A549 (cell line): ENCODE measurements at regions not wholly inside any gene's neighbourhood (a gene's known extent, or its start where the extent isn't known, plus 50 kb on each side); places are given as distances from the start of the nearest gene placed in this dataset.
A peak's percentile ranks its signal among the peaks of the same experiment; 100 is the strongest.

Experiments
- ATAC-seq, 2 experiments: fragments of 200-7000 bp in 1 of 2; fragments of >200 bp in 1 of 2; cut with Nextera tagmentation in 1 of 2; cut with Tn5 transposase in 1 of 2; 3 replicates each; pipeline versions ENCODE4 v1.8.0 to v1.9.1; 2018 to 2020; ENCODE audit warnings: mild to moderate bottlenecking in 1 of 2, moderate library complexity in 1 of 2
- CTCF ChIA-PET: fragments of 300-600 bp; sonication (Branson Sonifier 250); formaldehyde crosslinking; extraction: SDS; loops from one replicate; lab custom pipeline; 2021; ENCODE audit warnings: antibody characterized with exemption, inconsistent platforms; lab: Yijun Ruan, JAX
- POLR2A ChIA-PET: fragments of 350-600 bp; formaldehyde crosslinking; extraction: SDS; loops from one replicate; lab custom pipeline; 2021; ENCODE audit warnings: antibody characterized with exemption, inconsistent platforms; lab: Yijun Ruan, JAX
- DNase-seq, 2 experiments: peaks; one replicate each; pipeline versions ENCODE4 v3.0.0 to v3.0.0-alpha.2; 2011 to 2016; ENCODE audit warnings: low read depth in 1 of 2, low spot score in 1 of 2
- FAIRE-seq: peaks from 2 replicates; lab custom pipeline; 2011; peaks lifted over from hg19 to GRCh38; lab: Jason Lieb, UNC
- H3K27ac ChIP-seq, 2 experiments: fragments of >200 bp; sonication (Bioruptor Twin); formaldehyde crosslinking; 3 replicates each; pipeline ENCODE4 v1.5.1; 2016 to 2017
- H3K4me1 ChIP-seq: fragments of >200 bp; sonication (Bioruptor Twin); formaldehyde crosslinking; 3 replicates; pipeline ENCODE4 v1.6.1; 2016
- H3K4me2 ChIP-seq: fragments of >200 bp; sonication (Bioruptor Twin); formaldehyde crosslinking; 3 replicates; pipeline ENCODE4 v1.6.1; 2016
- H3K4me3 ChIP-seq: fragments of >200 bp; sonication (Bioruptor Twin); formaldehyde crosslinking; 3 replicates; pipeline ENCODE4 v1.5.1; 2016
- H3K9me3 ChIP-seq: fragments of >200 bp; sonication (Bioruptor Twin); formaldehyde crosslinking; 3 replicates; pipeline ENCODE4 v1.6.1; 2016
- ATOH8 ChIP-seq: fragments of 250-450 bp; sonication (Bioruptor Pico); IDR thresholded peaks from 2 replicates; pipeline ENCODE4 v1.5.0; 2020; ENCODE audit warnings: low read depth, mild to moderate bottlenecking, moderate library complexity
- BCL3 ChIP-seq: fragments of >200 bp; sonication (Bioruptor Twin); formaldehyde crosslinking; IDR thresholded peaks from 3 replicates; pipeline ENCODE4 v1.6.1; 2016
- CBX8 ChIP-seq: fragments of 200-600 bp; sonication (generic); IDR thresholded peaks from 2 replicates; pipeline ENCODE4 v1.6.1; 2016
- CTCF ChIP-seq: fragments of >200 bp; sonication (Bioruptor Twin); formaldehyde crosslinking; IDR thresholded peaks from 3 replicates; pipeline ENCODE4 v1.5.1; 2016
- EP300 ChIP-seq, 2 experiments: fragments of >200 bp; sonication (Bioruptor Twin); formaldehyde crosslinking; IDR thresholded peaks; 2 replicates in 1 of 2; 3 replicates in 1 of 2; pipeline ENCODE4 v1.6.1; 2016 to 2017
- ESRRA ChIP-seq: fragments of 150-350 bp; IDR thresholded peaks from 2 replicates; pipeline ENCODE4 v1.6.1; 2014; ENCODE audit warnings: mild to moderate bottlenecking, low read length, borderline replicate concordance
- FOSB ChIP-seq: fragments of 250-450 bp; sonication (Bioruptor Pico); IDR thresholded peaks from 2 replicates; pipeline ENCODE4 v1.5.0; 2020; ENCODE audit warnings: mild to moderate bottlenecking, moderate library complexity
- FOSL2 ChIP-seq, 2 experiments: fragments of 450-650 bp in 1 of 2; fragments of >200 bp in 1 of 2; sonication (Bioruptor Twin) in 1 of 2; formaldehyde crosslinking; IDR thresholded peaks; 2 replicates each; pipeline versions ENCODE4 v1.5.0 to v1.6.1; 2016 to 2020; ENCODE audit warnings: mild to moderate bottlenecking in 1 of 2, moderate library complexity in 1 of 2
- FOXS1 ChIP-seq: fragments of 250-450 bp; sonication (Bioruptor Pico); IDR thresholded peaks from 2 replicates; pipeline ENCODE4 v1.5.0; 2020; ENCODE audit warnings: mild to moderate bottlenecking, moderate library complexity
- HOXA7 ChIP-seq: fragments of 250-450 bp; sonication (Bioruptor Pico); IDR thresholded peaks from 2 replicates; pipeline ENCODE4 v1.5.0; 2020; ENCODE audit warnings: mild to moderate bottlenecking, moderate library complexity
- HOXB5 ChIP-seq: fragments of 250-450 bp; sonication (Bioruptor Pico); IDR thresholded peaks from 2 replicates; pipeline ENCODE4 v1.5.0; 2020; ENCODE audit warnings: mild to moderate bottlenecking, moderate library complexity
- JUNB ChIP-seq: fragments of >200 bp; sonication (Bioruptor Twin); formaldehyde crosslinking; IDR thresholded peaks from 2 replicates; pipeline ENCODE4 v1.6.1; 2016
- KDM1A ChIP-seq: fragments of 200-600 bp; sonication (generic); IDR thresholded peaks from 2 replicates; pipeline ENCODE4 v1.6.1; 2016; ENCODE audit warnings: low read depth, mild to moderate bottlenecking
- MAZ ChIP-seq: fragments of 150-350 bp; IDR thresholded peaks from 2 replicates; pipeline ENCODE4 v1.6.1; 2014; ENCODE audit warnings: antibody characterized with exemption, low read depth, low read length, borderline replicate concordance
- MYC ChIP-seq: IDR thresholded peaks from 2 replicates; pipeline ENCODE4 v1.6.1; 2012; ENCODE audit warnings: mild to moderate bottlenecking, inconsistent platforms, low read length, improper control_type of control experiment, borderline replicate concordance
- NFE2L2 ChIP-seq: fragments of 150-350 bp; conservative IDR thresholded peaks from 2 replicates; pipeline ENCODE4 v1.6.1; 2014; ENCODE audit warnings: low read length
- NR3C1 ChIP-seq: fragments of >200 bp; sonication (Bioruptor Twin); formaldehyde crosslinking; IDR thresholded peaks from 3 replicates; pipeline ENCODE4 v1.6.1; 2017
- PHF8 ChIP-seq: fragments of 200-600 bp; sonication (generic); IDR thresholded peaks from 2 replicates; pipeline ENCODE4 v1.6.1; 2016; ENCODE audit warnings: low read depth, mild to moderate bottlenecking, antibody characterized with exemption, moderate library complexity, borderline replicate concordance
- RAD21 ChIP-seq, 2 experiments: fragments of >200 bp in 1 of 2; sonication (Bioruptor Twin) in 1 of 2; formaldehyde crosslinking in 1 of 2; IDR thresholded peaks in 1 of 2; conservative IDR thresholded peaks in 1 of 2; 2 replicates in 1 of 2; 3 replicates in 1 of 2; pipeline ENCODE4 v1.6.1; 2012 to 2018; ENCODE audit warnings: inconsistent platforms in 1 of 2
- RNF2 ChIP-seq: fragments of 200-600 bp; sonication (generic); IDR thresholded peaks from 2 replicates; pipeline ENCODE4 v1.6.1; 2016; ENCODE audit warnings: low read depth, mild to moderate bottlenecking, antibody characterized with exemption, moderate library complexity, borderline replicate concordance
- SMC3 ChIP-seq: fragments of >200 bp; sonication (Bioruptor Twin); formaldehyde crosslinking; IDR thresholded peaks from 3 replicates; pipeline ENCODE4 v1.6.1; 2018; ENCODE audit warnings: inconsistent platforms
- SREBF2 ChIP-seq: fragments of 450-650 bp; IDR thresholded peaks from 2 replicates; pipeline ENCODE4 v1.6.1; 2014; ENCODE audit warnings: mild to moderate bottlenecking, moderate library complexity
- TFCP2L1 ChIP-seq: fragments of 250-450 bp; sonication (Bioruptor Pico); IDR thresholded peaks from 2 replicates; pipeline ENCODE4 v1.5.0; 2021; ENCODE audit warnings: mild to moderate bottlenecking
- TP53 ChIP-seq: fragments of 250-450 bp; sonication (Bioruptor Pico); IDR thresholded peaks from 2 replicates; pipeline ENCODE4 v1.5.0; 2021; ENCODE audit warnings: mild to moderate bottlenecking, moderate library complexity
- ZC3H11A ChIP-seq: fragments of 450-650 bp; IDR thresholded peaks from 2 replicates; pipeline ENCODE4 v1.6.1; 2014; ENCODE audit warnings: antibody characterized with exemption, mild to moderate bottlenecking
- ZFP36 ChIP-seq: fragments of 450-650 bp; IDR thresholded peaks from 2 replicates; pipeline ENCODE4 v1.6.1; 2014; ENCODE audit warnings: borderline replicate concordance; ENCODE audit not compliant: partially characterized antibody
- ZNF302 ChIP-seq: fragments of 250-450 bp; sonication (Bioruptor Pico); IDR thresholded peaks from 2 replicates; pipeline ENCODE4 v1.9.0; 2021; ENCODE audit warnings: inconsistent platforms, mild to moderate bottlenecking, moderate library complexity
- ZSCAN20 ChIP-seq: fragments of 250-450 bp; sonication (Bioruptor Pico); IDR thresholded peaks from 2 replicates; pipeline ENCODE4 v1.8.0; 2022; ENCODE audit warnings: mild to moderate bottlenecking, moderate library complexity
- WGBS: methylation state at CpG from one replicate; pipeline ENCODE4 v1.1.6; 2017; ENCODE audit errors: missing lambda C conversion rate; 5-methylcytosine and 5-hydroxymethylcytosine counted together

GRCh38 chr6:18795726-18796125 lies 408.6 kb downstream of the RNF144B start:
- no peak for TF ChIP-seq JUNB
- Histone ChIP-seq H3K27ac (no peak overlapping the region), H3K4me3 (no peak overlapping the region), H3K9me3 (no peaks in the 10 kb centered on the region), H3K4me1 (no peaks in the 10 kb centered on the region), H3K4me2 (no peak overlapping the region)
- 21% methylated on average over 5 of the region's 5 CpGs for WGBS
- FAIRE-seq = no peak
- no peak for ATAC-seq
- ChIA-PET CTCF (no interaction called here), POLR2A (no interaction called here)
- DNase-seq = no peak

- Histone ChIP-seq H3K9me3 (peaks cover 8% of the 10 kb centered on the region; the same call in 2 of the 3 replicates), H3K4me3 (no peak overlapping the region), H3K4me2 (no peak overlapping the region), H3K4me1 (no peaks in the 10 kb centered on the region), H3K27ac (no peak overlapping the region)
- POLR2A ChIA-PET = no interaction called here
- CTCF ChIA-PET = no interaction called here
- ATAC-seq (no peak), FAIRE-seq (no peak), DNase-seq (no peak)
- 2% methylated on average over 3 of the region's 3 CpGs for WGBS
- TF ChIP-seq ATOH8 (CRISPR knock-in tag) (no peak), CTCF (no peak), PHF8 (no peak)
Measured at GRCh38 chr6:18820725-18821124, 433.6 kb downstream of the RNF144B start.

GRCh38 chr6:18823782-18824386 lies 436.7 kb downstream of the RNF144B start:
- WGBS = under 1% methylated on average over 5 of the region's 5 CpGs
- no peak for FAIRE-seq
- 0 out of 6 replicates have a peak, but pooled peaks of 1 of the 2 experiments have one; percentile 41 for ATAC-seq
- no peak overlapping the region for H3K4me3 ChIP-seq
- no peak overlapping the region for H3K4me2 ChIP-seq
- CTCF ChIA-PET = no interaction called here
- H3K4me1 ChIP-seq = no peaks in the 10 kb centered on the region
- H3K27ac ChIP-seq = no peak overlapping the region
- POLR2A ChIA-PET = no interaction called here
- peak in 1 of 2 experiments; percentile 72 for DNase-seq
- peaks cover 8% of the 10 kb centered on the region; the same call in 2 of the 3 replicates for H3K9me3 ChIP-seq
- no peak for TF ChIP-seq RNF2
- TF ChIP-seq BCL3 = no peak
- no peak for TF ChIP-seq ZC3H11A
- no peak for TF ChIP-seq CBX8
- no peak for TF ChIP-seq JUNB
- TF ChIP-seq ZNF302 (CRISPR knock-in tag) = no peak
- no peak for TF ChIP-seq ZFP36
- TF ChIP-seq FOSB (CRISPR knock-in tag) = no peak
- TF ChIP-seq TFCP2L1 (CRISPR knock-in tag) = no peak
- TF ChIP-seq HOXA7 = no peak
- no peak for TF ChIP-seq HOXB5
- no peak for TF ChIP-seq SREBF2
- peak in 1 of 2 experiments; percentile 24; a peak in 2 of 5 replicates for TF ChIP-seq RAD21 (conservative IDR thresholded peaks at IDR 0.05 in 1 of 2, IDR thresholded peaks at IDR 0.05 in 1 of 2)
- no peak for TF ChIP-seq EP300 (IDR thresholded peaks at IDR 0.05)
- no peak for TF ChIP-seq FOSL2 (IDR thresholded peaks at IDR 0.05)
- TF ChIP-seq FOSL2 (CRISPR knock-in tag; IDR thresholded peaks at IDR 0.05) = no peak
- no peak for TF ChIP-seq TP53 (CRISPR knock-in tag)
- TF ChIP-seq CTCF = peak; percentile 26; the same call in 2 of the 3 replicates
- no peak for TF ChIP-seq FOXS1 (CRISPR knock-in tag)
- 0 out of 3 replicates have a peak, but pooled peaks have one; percentile 17 for TF ChIP-seq SMC3
- no peak for TF ChIP-seq NR3C1
- no peak for TF ChIP-seq MYC
- no peak for TF ChIP-seq NFE2L2
- no peak for TF ChIP-seq KDM1A
- TF ChIP-seq ESRRA = no peak
- TF ChIP-seq MAZ = no peak
- no peak for TF ChIP-seq ZSCAN20 (CRISPR knock-in tag)
